H4 (cell line): ENCODE measurements at regions not wholly inside any gene's neighbourhood (a gene's known extent, or its start where the extent isn't known, plus 50 kb on each side); places are given as distances from the start of the nearest gene placed in this dataset.

Experiments used
- DNase-seq: peaks from one replicate; pipeline ENCODE4 v3.0.0-alpha.2; 2015; ENCODE audit warnings: low spot score

GRCh38 chr5:93107141-93107540 is 473.9 kb downstream of the NR2F1-AS1 start:
- peak; percentile 10 for DNase-seq

GRCh38 chr5:93101661-93102060 is 479.4 kb downstream of the NR2F1-AS1 start:
- DNase-seq: no peak

GRCh38 chr5:93100976-93101375 is 480.0 kb downstream of the NR2F1-AS1 start:
- DNase-seq: no peak

GRCh38 chr5:93100428-93100827 is 480.6 kb downstream of the NR2F1-AS1 start:
- peak; percentile 27 for DNase-seq

- no peak for DNase-seq
Observed at GRCh38 chr5:93099902-93100347, 481.1 kb downstream of the NR2F1-AS1 start.

GRCh38 chr5:93096561-93096960 is 484.5 kb downstream of the NR2F1-AS1 start:
- DNase-seq: no peak

- DNase-seq: peak; percentile 45
Observed at GRCh38 chr5:93092349-93093105, 488.5 kb downstream of the NR2F1-AS1 start.

- no peak for DNase-seq
Observed at GRCh38 chr5:93090698-93091097, 490.3 kb downstream of the NR2F1-AS1 start.

GRCh38 chr5:93088592-93089389 is 492.2 kb downstream of the NR2F1-AS1 start:
- DNase-seq: no peak

GRCh38 chr5:93087326-93087725 is 493.7 kb downstream of the NR2F1-AS1 start:
- no peak for DNase-seq

- no peak for DNase-seq
Observed at GRCh38 chr5:93082981-93083380, 498.0 kb downstream of the NR2F1-AS1 start.

GRCh38 chr5:93079046-93079445 is 502.0 kb downstream of the NR2F1-AS1 start:
- DNase-seq: no peak

GRCh38 chr5:93078082-93079038 is 502.7 kb downstream of the NR2F1-AS1 start:
- peak; percentile 92 for DNase-seq

- no peak for DNase-seq
Observed at GRCh38 chr5:93076566-93076965, 504.5 kb downstream of the NR2F1-AS1 start.

- DNase-seq: no peak
Observed at GRCh38 chr5:93076096-93076495, 504.9 kb downstream of the NR2F1-AS1 start.

- no peak for DNase-seq
Observed at GRCh38 chr5:93073547-93073946, 507.5 kb downstream of the NR2F1-AS1 start.

GRCh38 chr5:93072831-93073459 is 508.1 kb downstream of the NR2F1-AS1 start:
- DNase-seq: no peak

GRCh38 chr5:93071710-93072109 is 509.3 kb downstream of the NR2F1-AS1 start:
- no peak for DNase-seq

GRCh38 chr5:93070938-93071337 is 510.1 kb downstream of the NR2F1-AS1 start:
- no peak for DNase-seq

- DNase-seq: no peak
Observed at GRCh38 chr5:93069276-93069675, 511.7 kb downstream of the NR2F1-AS1 start.

- DNase-seq: peak; percentile 13
Observed at GRCh38 chr5:93062548-93062947, 518.5 kb downstream of the NR2F1-AS1 start.
